ENCODE measurements at regions not wholly inside any gene's neighbourhood (a gene's known extent, or its start where the extent isn't known, plus 50 kb on each side); places are given as distances from the start of the nearest gene placed in this dataset.

- Histone ChIP-seq H3K36me3 (replicated peaks in 1 of 2) (no peaks in the 10 kb centered on the region), H3K4me1 (replicated peaks in 1 of 2) (no peaks in the 10 kb centered on the region), H3K27ac (no peak overlapping the region), H3K4me3 (no peak overlapping the region), H3K9me3 (replicated peaks in 1 of 3) (no peaks in the 10 kb centered on the region), H3K27me3 (no peaks in the 10 kb centered on the region)
- WGBS, 4 donors, result 87 to 91% (median 89%) methylated on average over 3 of the region's 3 CpGs
- DNase-seq, result no peak
- no peak for TF ChIP-seq POLR2A (IDR thresholded peaks at IDR 0.05)
- TF ChIP-seq, protein P1, sequence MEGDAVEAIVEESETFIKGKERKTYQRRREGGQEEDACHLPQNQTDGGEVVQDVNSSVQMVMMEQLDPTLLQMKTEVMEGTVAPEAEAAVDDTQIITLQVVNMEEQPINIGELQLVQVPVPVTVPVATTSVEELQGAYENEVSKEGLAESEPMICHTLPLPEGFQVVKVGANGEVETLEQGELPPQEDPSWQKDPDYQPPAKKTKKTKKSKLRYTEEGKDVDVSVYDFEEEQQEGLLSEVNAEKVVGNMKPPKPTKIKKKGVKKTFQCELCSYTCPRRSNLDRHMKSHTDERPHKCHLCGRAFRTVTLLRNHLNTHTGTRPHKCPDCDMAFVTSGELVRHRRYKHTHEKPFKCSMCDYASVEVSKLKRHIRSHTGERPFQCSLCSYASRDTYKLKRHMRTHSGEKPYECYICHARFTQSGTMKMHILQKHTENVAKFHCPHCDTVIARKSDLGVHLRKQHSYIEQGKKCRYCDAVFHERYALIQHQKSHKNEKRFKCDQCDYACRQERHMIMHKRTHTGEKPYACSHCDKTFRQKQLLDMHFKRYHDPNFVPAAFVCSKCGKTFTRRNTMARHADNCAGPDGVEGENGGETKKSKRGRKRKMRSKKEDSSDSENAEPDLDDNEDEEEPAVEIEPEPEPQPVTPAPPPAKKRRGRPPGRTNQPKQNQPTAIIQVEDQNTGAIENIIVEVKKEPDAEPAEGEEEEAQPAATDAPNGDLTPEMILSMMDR (IDR thresholded peaks at IDR 0.05), result no peak
- intact Hi-C loops (cut with DNase I), result no loop called here
These were observed 53.8 kb upstream of the RBBP8 start for GRCh38 chr18:22879293-22879692.

DNA sequence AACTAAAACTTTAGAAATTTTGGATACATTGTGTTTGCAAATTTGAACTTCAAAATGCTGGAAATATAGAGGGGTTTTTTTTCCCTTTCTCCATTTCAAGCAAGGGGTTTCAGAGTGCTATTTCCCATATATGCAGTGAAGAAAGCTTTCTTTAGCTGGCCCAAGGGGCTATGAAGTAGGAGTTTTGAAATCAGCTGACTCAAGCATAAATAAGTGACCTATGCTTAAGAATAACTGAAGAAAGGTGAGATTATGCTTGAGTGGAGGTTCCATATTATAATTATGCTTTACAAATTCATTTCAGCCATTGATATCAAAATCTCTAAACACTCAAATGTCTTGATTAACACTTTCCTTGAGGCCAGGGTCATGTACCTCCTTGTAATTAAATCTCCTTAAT lies 51.0 kb upstream of the RBBP8 start:
- no peaks in the 10 kb centered on the region for H3K4me1 ChIP-seq (replicated peaks in 1 of 2)
- no peaks in the 10 kb centered on the region for H3K36me3 ChIP-seq (replicated peaks in 1 of 2)
- no peaks in the 10 kb centered on the region for H3K27me3 ChIP-seq
- no peaks in the 10 kb centered on the region for H3K9me3 ChIP-seq (replicated peaks in 1 of 3)
- no peak overlapping the region for H3K27ac ChIP-seq
- H3K4me3 ChIP-seq, result no peak overlapping the region
- intact Hi-C loops (cut with DNase I), result no loop called here
- no peak for DNase-seq
- TF ChIP-seq, protein P1 (IDR thresholded peaks at IDR 0.05), result no peak
- no peak for TF ChIP-seq POLR2A (IDR thresholded peaks at IDR 0.05)

GRCh38 chr18:22883179-22883578 lies 49.9 kb upstream of the RBBP8 start:
- H3K36me3 ChIP-seq (replicated peaks in 1 of 2), result no peaks in the 10 kb centered on the region
- WGBS, 4 donors, result 86 to 97% (median 96%) methylated on average over 2 of the region's 2 CpGs
- no peak for TF ChIP-seq POLR2A (IDR thresholded peaks at IDR 0.05)
- TF ChIP-seq, protein P1 (IDR thresholded peaks at IDR 0.05), result no peak

More at GRCh38 chr18:22883179-22883578, 49.9 kb upstream of the RBBP8 start:
- no peaks in the 10 kb centered on the region for H3K4me1 ChIP-seq (replicated peaks in 1 of 2)
- DNase-seq, result no peak
- no peaks in the 10 kb centered on the region for H3K27me3 ChIP-seq
- no peak overlapping the region for H3K27ac ChIP-seq
- H3K4me3 ChIP-seq, result no peak overlapping the region
- intact Hi-C loops (cut with DNase I), result no loop called here
- H3K9me3 ChIP-seq (replicated peaks in 1 of 3), result no peaks in the 10 kb centered on the region

Small RNA genes in the stretch of these regions (small RNA-seq; reads per million reads assigned to genes)
- 0 reads per million in 2 donors for gene RNU6-1032P

Measured in adrenal gland (tissue), 9 donors.